H1 (cell line): ENCODE measurements at regions not wholly inside any gene's neighbourhood (a gene's known extent, or its start where the extent isn't known, plus 50 kb on each side); places are given as distances from the start of the nearest gene placed in this dataset.

Source experiments
- EP300 ChIP-seq, 2 experiments: IDR thresholded peaks; 1 replicate in 1 of 2; 2 replicates in 1 of 2; pipeline ENCODE4 v1.6.1; 2011 to 2012; ENCODE audit warnings: low read depth in 2 of 2, low read length in 2 of 2, mild to moderate bottlenecking in 2 of 2, borderline replicate concordance in 1 of 2, inconsistent platforms in 1 of 2, moderate library complexity in 1 of 2
- TF ChIP-seq, protein P1 (sequence below), 3 experiments: IDR thresholded peaks; 1 replicate in 2 of 3; 2 replicates in 1 of 3; pipeline versions ENCODE4 v1.5.1 to v1.6.1; 2011; ENCODE audit warnings: low read length in 3 of 3, mild to moderate bottlenecking in 3 of 3, inconsistent platforms in 2 of 3, low read depth in 1 of 3, moderate library complexity in 1 of 3; ENCODE audit not compliant: insufficient read depth in 1 of 3; ENCODE audit errors: control extremely low read depth in 1 of 3

DNA sequence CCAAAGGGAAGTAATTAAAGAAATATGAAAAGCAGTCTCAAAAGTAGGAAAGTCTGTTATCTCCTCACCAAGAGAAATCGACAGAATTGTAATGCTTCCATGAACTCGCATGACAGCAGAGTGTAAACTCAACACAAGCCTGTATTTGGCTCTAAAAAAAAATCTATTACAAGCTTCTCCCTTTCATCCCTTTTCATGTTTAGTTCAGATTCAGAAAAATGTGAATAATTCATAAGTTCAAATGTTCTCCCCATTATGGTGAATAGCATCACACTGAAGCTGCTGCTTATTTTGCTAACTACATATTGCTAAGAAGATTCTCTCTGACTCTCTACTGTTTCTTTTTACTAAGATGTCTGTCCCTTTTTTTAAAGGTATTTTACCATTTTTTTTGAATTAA is 910.3 kb upstream of the MBL2 start (continued):
- TF ChIP-seq, protein P1, sequence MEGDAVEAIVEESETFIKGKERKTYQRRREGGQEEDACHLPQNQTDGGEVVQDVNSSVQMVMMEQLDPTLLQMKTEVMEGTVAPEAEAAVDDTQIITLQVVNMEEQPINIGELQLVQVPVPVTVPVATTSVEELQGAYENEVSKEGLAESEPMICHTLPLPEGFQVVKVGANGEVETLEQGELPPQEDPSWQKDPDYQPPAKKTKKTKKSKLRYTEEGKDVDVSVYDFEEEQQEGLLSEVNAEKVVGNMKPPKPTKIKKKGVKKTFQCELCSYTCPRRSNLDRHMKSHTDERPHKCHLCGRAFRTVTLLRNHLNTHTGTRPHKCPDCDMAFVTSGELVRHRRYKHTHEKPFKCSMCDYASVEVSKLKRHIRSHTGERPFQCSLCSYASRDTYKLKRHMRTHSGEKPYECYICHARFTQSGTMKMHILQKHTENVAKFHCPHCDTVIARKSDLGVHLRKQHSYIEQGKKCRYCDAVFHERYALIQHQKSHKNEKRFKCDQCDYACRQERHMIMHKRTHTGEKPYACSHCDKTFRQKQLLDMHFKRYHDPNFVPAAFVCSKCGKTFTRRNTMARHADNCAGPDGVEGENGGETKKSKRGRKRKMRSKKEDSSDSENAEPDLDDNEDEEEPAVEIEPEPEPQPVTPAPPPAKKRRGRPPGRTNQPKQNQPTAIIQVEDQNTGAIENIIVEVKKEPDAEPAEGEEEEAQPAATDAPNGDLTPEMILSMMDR (IDR thresholded peaks at IDR 0.05; ENCODE audit: control extremely low read depth in 1 of 3, insufficient read depth in 1 of 3, low read depth in 1 of 3, low read length in 3 of 3), result no peak
- TF ChIP-seq EP300 (IDR thresholded peaks at IDR 0.05; ENCODE audit: borderline replicate concordance in 1 of 2, low read depth in 2 of 2, low read length in 2 of 2), result no peak
